Hepatocyte (in vitro differentiated cells): ENCODE measurements at regions not wholly inside any gene's neighbourhood (a gene's known extent, or its start where the extent isn't known, plus 50 kb on each side); places are given as distances from the start of the nearest gene placed in this dataset.

Source experiments
- EZH2 ChIP-seq: fragments of 200-600 bp; sonication (generic); IDR thresholded peaks from 2 replicates; pipeline ENCODE4 v1.6.1; 2016; ENCODE audit warnings: antibody characterized with exemption, mild to moderate bottlenecking, borderline replicate concordance
- EZH2phosphoT487 ChIP-seq: fragments of 200-600 bp; sonication (generic); IDR thresholded peaks from one replicate; pipeline ENCODE4 v1.6.1; 2018; ENCODE audit warnings: antibody characterized with exemption, mild to moderate bottlenecking, low read depth, moderate library complexity; ENCODE audit not compliant: unreplicated experiment, severe bottlenecking
- TF ChIP-seq, protein P1 (sequence below): fragments of 200-600 bp; sonication (generic); IDR thresholded peaks from 2 replicates; pipeline ENCODE4 v1.5.1; 2016; ENCODE audit warnings: antibody characterized with exemption, mild to moderate bottlenecking; ENCODE audit not compliant: poor library complexity

- TF ChIP-seq, protein P1, sequence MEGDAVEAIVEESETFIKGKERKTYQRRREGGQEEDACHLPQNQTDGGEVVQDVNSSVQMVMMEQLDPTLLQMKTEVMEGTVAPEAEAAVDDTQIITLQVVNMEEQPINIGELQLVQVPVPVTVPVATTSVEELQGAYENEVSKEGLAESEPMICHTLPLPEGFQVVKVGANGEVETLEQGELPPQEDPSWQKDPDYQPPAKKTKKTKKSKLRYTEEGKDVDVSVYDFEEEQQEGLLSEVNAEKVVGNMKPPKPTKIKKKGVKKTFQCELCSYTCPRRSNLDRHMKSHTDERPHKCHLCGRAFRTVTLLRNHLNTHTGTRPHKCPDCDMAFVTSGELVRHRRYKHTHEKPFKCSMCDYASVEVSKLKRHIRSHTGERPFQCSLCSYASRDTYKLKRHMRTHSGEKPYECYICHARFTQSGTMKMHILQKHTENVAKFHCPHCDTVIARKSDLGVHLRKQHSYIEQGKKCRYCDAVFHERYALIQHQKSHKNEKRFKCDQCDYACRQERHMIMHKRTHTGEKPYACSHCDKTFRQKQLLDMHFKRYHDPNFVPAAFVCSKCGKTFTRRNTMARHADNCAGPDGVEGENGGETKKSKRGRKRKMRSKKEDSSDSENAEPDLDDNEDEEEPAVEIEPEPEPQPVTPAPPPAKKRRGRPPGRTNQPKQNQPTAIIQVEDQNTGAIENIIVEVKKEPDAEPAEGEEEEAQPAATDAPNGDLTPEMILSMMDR = no peak
- TF ChIP-seq EZH2 (no peak), EZH2phosphoT487 (no peak)
Measured at GRCh38 chr14:89638891-89639290, 221.9 kb upstream of the FOXN3 start.
